Endothelial cell (in vitro differentiated cells): ENCODE measurements at regions not wholly inside any gene's neighbourhood (a gene's known extent, or its start where the extent isn't known, plus 50 kb on each side); places are given as distances from the start of the nearest gene placed in this dataset.

ENCODE experiments used
- DNase-seq: peaks from one replicate; pipeline ENCODE4 v3.0.0; 2021; ENCODE audit warnings: low spot score
- H3K27ac Mint-ChIP-seq: one replicate; pipeline ENCODE4 v1.8.0; 2021; ENCODE audit warnings: mixed read lengths, inconsistent platforms; ENCODE audit not compliant: unreplicated experiment
- H3K27me3 Mint-ChIP-seq: one replicate; pipeline ENCODE4 v1.8.0; 2021; ENCODE audit warnings: mild to moderate bottlenecking, moderate library complexity, mixed read lengths, inconsistent platforms; ENCODE audit not compliant: unreplicated experiment
- H3K36me3 Mint-ChIP-seq: one replicate; pipeline ENCODE4 v1.8.0; 2021; ENCODE audit warnings: mild to moderate bottlenecking, low read depth, mixed read lengths, inconsistent platforms; ENCODE audit not compliant: unreplicated experiment
- H3K4me1 Mint-ChIP-seq: one replicate; pipeline ENCODE4 v1.8.0; 2021; ENCODE audit warnings: mild to moderate bottlenecking, mixed read lengths, inconsistent platforms; ENCODE audit not compliant: unreplicated experiment
- H3K4me3 Mint-ChIP-seq: one replicate; pipeline ENCODE4 v1.8.0; 2021; ENCODE audit warnings: mild to moderate bottlenecking, mixed read lengths, inconsistent platforms; ENCODE audit not compliant: unreplicated experiment
- H3K9me3 Mint-ChIP-seq: one replicate; pipeline ENCODE4 v1.8.0; 2021; ENCODE audit warnings: mixed read lengths, inconsistent platforms; ENCODE audit not compliant: unreplicated experiment
- TF ChIP-seq, protein P1 (sequence below): fragments of 200-600 bp; sonication (generic); IDR thresholded peaks from one replicate; pipeline ENCODE4 v1.5.0; 2021; ENCODE audit warnings: antibody characterized with exemption; ENCODE audit not compliant: unreplicated experiment

DNA sequence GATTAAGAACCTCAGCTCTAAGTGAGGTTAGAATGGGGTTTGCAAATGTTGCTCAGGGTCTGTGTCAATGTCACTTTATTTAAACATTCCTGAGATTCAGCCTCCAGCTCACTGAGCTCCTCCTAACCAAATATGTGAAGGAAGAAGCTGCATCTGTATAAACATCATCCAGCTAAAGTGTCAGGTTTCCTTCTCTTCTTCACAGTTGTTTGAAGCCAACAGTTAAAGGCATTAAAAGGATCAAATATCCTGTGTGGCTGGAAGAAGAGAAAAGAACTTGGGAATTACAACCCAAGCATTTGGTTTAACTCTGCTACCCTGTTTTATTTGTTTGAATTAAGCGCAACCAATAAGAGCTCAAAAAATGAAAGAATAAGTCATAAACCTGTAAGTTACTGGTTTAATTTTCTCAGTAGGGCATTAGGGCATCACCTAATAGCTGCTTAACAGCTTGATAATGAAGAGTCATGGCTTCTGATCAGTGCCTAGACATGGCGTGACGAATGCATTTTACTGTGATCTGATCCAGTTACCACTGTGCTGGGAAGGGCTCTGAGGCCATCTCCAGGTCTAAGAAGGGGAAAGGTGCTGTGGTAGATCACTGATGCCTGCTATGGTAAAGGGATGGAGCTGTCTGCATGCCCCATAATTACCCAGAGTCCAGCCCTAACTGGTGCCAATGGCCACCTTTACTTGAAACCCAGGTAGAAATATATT lies 165.7 kb upstream of the TSC22D2 start:
- Mint-ChIP-seq H3K27ac (no peak overlapping the region), H3K36me3 (no peaks in the 10 kb centered on the region), H3K27me3 (no peaks in the 10 kb centered on the region), H3K4me3 (no peak overlapping the region), H3K4me1 (peaks cover 9% of the 10 kb centered on the region), H3K9me3 (no peaks in the 10 kb centered on the region)
- TF ChIP-seq, protein P1, sequence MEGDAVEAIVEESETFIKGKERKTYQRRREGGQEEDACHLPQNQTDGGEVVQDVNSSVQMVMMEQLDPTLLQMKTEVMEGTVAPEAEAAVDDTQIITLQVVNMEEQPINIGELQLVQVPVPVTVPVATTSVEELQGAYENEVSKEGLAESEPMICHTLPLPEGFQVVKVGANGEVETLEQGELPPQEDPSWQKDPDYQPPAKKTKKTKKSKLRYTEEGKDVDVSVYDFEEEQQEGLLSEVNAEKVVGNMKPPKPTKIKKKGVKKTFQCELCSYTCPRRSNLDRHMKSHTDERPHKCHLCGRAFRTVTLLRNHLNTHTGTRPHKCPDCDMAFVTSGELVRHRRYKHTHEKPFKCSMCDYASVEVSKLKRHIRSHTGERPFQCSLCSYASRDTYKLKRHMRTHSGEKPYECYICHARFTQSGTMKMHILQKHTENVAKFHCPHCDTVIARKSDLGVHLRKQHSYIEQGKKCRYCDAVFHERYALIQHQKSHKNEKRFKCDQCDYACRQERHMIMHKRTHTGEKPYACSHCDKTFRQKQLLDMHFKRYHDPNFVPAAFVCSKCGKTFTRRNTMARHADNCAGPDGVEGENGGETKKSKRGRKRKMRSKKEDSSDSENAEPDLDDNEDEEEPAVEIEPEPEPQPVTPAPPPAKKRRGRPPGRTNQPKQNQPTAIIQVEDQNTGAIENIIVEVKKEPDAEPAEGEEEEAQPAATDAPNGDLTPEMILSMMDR: no peak
- DNase-seq: no peak

DNA sequence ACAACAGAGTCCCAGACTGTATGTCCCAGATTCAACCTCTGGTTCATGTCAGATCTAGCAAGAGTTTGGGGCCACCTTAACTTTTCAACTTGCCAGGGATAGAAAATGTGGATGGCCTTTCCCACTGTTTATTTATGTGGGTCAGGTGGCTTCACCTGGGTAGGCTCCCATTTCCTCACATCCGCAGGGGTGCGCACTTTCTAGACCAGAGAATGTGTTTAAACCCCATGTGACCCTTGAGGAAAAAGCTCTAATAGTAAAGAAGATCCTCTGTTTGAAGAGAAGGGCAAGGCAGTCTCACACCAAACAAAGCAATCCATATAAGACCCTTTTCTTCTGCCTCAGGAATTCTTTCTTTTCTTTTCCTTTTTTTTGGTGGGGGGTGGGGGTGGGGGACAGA lies 167.2 kb upstream of the TSC22D2 start:
- no peak for DNase-seq
- no peaks in the 10 kb centered on the region for H3K36me3 Mint-ChIP-seq
- peaks cover 9% of the 10 kb centered on the region for H3K4me1 Mint-ChIP-seq
- TF ChIP-seq, protein P1: no peak
- no peaks in the 10 kb centered on the region for H3K27me3 Mint-ChIP-seq
- H3K27ac Mint-ChIP-seq: no peak overlapping the region
- no peaks in the 10 kb centered on the region for H3K9me3 Mint-ChIP-seq
- H3K4me3 Mint-ChIP-seq: no peak overlapping the region

DNA sequence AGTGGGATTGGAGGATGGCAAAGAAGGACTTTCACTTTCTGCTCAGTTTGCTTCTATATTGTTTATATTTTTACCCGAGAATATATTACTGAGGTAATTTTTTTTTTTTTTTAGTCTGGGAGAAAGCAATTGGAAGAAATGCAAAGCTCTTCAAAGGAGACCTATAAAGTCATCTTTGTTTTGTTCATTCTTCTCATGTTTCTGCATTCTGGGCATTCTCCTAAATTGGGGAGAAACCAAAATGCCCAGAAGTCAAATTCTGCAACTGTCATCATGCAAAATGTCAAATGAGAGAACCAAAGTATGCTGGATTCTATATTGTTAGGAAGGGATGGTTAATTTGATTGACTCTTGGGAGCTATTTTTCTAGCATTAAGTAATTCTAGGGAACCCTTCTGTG lies 168.3 kb upstream of the TSC22D2 start:
- DNase-seq: no peak
- Mint-ChIP-seq H3K4me1 (peaks cover 9% of the 10 kb centered on the region), H3K9me3 (no peaks in the 10 kb centered on the region), H3K27ac (no peak overlapping the region), H3K36me3 (no peaks in the 10 kb centered on the region), H3K27me3 (no peaks in the 10 kb centered on the region), H3K4me3 (no peak overlapping the region)
- TF ChIP-seq, protein P1: no peak

DNA sequence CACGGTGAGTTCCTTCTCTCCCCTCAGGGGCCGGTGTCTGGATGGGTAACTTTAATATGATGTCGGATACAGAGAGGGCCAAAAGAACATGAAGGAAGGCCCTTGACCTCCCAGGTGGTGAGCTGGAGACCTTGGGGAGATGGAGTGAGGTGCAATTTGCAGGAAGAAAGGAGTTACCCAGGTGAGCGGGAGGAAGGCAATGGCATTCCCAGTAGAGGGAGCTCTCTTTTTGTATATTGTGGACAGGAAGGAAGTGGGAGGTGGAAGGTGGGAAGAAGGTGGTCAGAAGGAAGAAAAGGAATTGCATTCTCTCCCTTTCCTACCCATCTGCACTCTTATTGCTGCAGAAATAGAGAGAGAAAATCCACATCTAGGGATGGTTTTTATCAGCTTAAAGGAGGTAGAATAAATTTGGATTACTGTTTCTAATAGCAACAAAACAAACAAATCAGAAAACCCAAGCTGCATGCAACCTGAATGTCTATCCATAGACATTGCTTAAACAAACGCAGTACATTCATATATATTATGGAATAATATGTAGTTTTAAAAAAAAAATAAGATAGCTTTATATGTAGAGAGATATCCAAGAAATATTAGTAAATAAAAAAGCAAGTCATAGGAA lies 169.0 kb upstream of the TSC22D2 start:
- H3K4me3 Mint-ChIP-seq: no peak overlapping the region
- H3K9me3 Mint-ChIP-seq: no peaks in the 10 kb centered on the region
- H3K36me3 Mint-ChIP-seq: no peaks in the 10 kb centered on the region
- H3K27me3 Mint-ChIP-seq: no peaks in the 10 kb centered on the region
- no peak for DNase-seq
- H3K4me1 Mint-ChIP-seq: peaks cover 9% of the 10 kb centered on the region
- peak overlapping the region; percentile 45 for H3K27ac Mint-ChIP-seq
- TF ChIP-seq, protein P1: no peak
